ENCODE measurements at regions not wholly inside any gene's neighbourhood (a gene's known extent, or its start where the extent isn't known, plus 50 kb on each side); places are given as distances from the start of the nearest gene placed in this dataset.

DNA sequence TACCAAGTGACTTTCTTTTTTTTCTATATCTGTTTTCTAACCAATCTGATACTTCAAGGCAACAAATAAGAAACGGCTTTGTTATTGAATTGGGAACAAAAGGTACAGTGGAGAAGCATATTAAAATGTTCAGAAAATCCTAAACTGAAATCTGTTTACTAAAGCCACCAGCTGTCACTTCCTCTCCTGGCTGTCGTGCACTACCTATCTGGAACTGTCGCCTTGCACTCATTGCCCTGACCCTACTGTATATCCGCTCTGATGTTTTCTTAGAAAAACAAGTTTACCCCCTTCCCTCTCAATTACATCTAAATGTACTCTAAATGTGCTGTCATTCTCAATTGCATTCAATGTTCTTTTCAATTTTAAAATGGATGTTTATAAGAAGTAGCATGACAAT is 439.8 kb upstream of the ARRDC4 start:
- Histone ChIP-seq H3K9me3 (no peaks in the 10 kb centered on the region), H3K36me3 (no peaks in the 10 kb centered on the region), H3K27me3 (no peaks in the 10 kb centered on the region), H3K27ac (no peak overlapping the region), H3K4me3 (replicated peaks in 1 of 3) (no peak overlapping the region), H3K4me1 (no peaks in the 10 kb centered on the region)
- WGBS, 2 donors: 69 to 72% methylated on average over 4 of the region's 4 CpGs
- TF ChIP-seq, protein P1, sequence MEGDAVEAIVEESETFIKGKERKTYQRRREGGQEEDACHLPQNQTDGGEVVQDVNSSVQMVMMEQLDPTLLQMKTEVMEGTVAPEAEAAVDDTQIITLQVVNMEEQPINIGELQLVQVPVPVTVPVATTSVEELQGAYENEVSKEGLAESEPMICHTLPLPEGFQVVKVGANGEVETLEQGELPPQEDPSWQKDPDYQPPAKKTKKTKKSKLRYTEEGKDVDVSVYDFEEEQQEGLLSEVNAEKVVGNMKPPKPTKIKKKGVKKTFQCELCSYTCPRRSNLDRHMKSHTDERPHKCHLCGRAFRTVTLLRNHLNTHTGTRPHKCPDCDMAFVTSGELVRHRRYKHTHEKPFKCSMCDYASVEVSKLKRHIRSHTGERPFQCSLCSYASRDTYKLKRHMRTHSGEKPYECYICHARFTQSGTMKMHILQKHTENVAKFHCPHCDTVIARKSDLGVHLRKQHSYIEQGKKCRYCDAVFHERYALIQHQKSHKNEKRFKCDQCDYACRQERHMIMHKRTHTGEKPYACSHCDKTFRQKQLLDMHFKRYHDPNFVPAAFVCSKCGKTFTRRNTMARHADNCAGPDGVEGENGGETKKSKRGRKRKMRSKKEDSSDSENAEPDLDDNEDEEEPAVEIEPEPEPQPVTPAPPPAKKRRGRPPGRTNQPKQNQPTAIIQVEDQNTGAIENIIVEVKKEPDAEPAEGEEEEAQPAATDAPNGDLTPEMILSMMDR (IDR thresholded peaks at IDR 0.05): no peak
- no peak for TF ChIP-seq POLR2A (IDR thresholded peaks at IDR 0.05)
- intact Hi-C loops (cut with DNase I): no loop called here
- no peak for DNase-seq

DNA sequence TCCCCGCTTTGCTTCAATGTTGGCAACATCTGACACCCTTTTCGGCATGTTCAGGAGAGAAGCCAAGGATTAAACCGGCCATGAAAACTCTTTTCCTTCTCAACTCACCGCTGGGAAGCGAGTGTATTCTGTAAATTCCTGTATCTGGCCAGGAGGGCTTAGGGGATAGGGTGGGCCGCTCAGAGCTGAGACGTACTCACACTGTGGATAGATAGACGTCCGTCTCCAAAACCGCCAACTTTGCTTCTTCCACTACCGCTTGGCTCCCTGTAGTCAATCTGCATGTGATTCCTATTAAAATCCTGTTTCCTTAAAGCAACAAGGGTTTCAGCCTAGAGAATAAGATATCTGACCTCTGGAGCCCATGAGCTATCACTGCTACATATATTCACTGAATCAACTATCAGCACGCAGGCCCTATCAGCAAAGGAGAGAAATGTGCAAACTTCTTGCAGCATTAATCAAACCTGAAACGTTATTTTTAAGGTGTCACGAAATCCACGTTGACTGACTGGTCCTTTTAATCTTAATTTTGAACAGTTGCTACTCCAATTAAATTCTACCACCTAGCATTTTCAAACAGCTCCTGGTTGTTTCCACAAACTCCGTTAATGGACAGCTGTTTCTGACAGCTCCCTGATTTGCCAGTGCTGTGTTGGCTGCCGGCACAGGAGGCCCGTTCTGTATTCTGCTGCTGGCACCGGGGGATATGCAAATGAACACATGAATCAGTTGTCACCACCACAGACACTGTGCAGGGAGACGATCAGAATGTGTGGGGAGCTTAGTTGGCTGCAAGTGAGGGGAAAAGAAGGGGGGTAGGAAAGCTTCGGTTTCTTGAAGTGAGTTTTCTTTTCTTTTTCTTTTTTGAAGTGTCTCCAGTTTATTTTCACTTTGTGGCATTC is 438.9 kb upstream of the ARRDC4 start:
- Histone ChIP-seq H3K27me3 (no peaks in the 10 kb centered on the region), H3K4me1 (no peaks in the 10 kb centered on the region), H3K27ac (no peak overlapping the region), H3K36me3 (no peaks in the 10 kb centered on the region), H3K9me3 (no peaks in the 10 kb centered on the region), H3K4me3 (replicated peaks in 1 of 3) (no peak overlapping the region)
- DNase-seq: no peak
- no peak for TF ChIP-seq POLR2A (IDR thresholded peaks at IDR 0.05)
- TF ChIP-seq, protein P1 (IDR thresholded peaks at IDR 0.05): no peak
- 57% methylated on average over 21 of the region's 21 CpGs for WGBS, 2 donors
- intact Hi-C loops (cut with DNase I): no loop called here

DNA sequence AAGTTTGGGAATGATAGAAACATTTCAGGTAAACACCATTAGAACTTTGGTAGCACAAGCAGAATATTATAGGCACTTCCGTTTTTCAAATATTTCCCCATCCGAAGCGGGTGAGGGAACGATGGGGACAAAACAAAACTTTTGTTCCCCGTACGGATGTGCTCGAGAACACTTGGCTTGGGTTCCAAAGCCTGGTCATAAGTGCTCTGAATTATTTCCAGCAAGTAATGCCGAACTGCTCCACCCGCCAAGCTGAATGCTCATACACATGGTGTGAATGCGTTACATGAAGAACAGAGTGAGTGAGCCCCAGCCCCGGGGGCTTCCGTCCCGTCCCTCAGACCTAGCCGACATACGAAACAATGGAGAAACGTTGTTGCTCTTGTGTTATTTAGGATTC is 438.2 kb upstream of the ARRDC4 start:
- Histone ChIP-seq H3K36me3 (no peaks in the 10 kb centered on the region), H3K4me3 (replicated peaks in 1 of 3) (no peak overlapping the region), H3K4me1 (no peaks in the 10 kb centered on the region), H3K27ac (no peak overlapping the region), H3K27me3 (no peaks in the 10 kb centered on the region), H3K9me3 (no peaks in the 10 kb centered on the region)
- no peak for TF ChIP-seq POLR2A (IDR thresholded peaks at IDR 0.05)
- TF ChIP-seq, protein P1 (IDR thresholded peaks at IDR 0.05): no peak
- no peak for DNase-seq
- intact Hi-C loops (cut with DNase I): no loop called here
- WGBS, 2 donors: 70 to 78% methylated on average over 16 of the region's 16 CpGs

DNA sequence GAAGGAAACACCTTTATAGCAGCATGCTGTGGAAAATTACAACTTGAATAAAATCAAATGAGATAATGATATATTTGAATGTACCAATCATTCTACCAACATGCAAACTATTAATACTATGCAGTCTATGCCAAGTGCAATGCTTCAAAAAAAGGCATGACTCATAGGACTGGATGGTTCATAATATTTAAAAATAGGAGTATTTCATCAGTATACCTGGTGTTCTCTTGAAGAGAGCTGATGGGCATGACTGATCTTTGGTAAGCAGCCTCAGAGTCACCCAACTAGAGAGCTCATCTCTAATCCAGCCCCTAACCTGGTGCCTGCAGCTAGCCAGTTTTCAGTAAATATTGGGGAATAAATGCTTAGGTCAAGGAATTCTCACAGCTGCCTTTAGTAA is 434.7 kb upstream of the ARRDC4 start:
- Histone ChIP-seq H3K4me1 (no peaks in the 10 kb centered on the region), H3K9me3 (no peaks in the 10 kb centered on the region), H3K36me3 (no peaks in the 10 kb centered on the region), H3K4me3 (replicated peaks in 1 of 3) (no peak overlapping the region), H3K27me3 (no peaks in the 10 kb centered on the region), H3K27ac (no peak overlapping the region)
- intact Hi-C loops (cut with DNase I): no loop called here
- TF ChIP-seq, protein P1 (IDR thresholded peaks at IDR 0.05): no peak
- no peak for TF ChIP-seq POLR2A (IDR thresholded peaks at IDR 0.05)
- no peak for DNase-seq

DNA sequence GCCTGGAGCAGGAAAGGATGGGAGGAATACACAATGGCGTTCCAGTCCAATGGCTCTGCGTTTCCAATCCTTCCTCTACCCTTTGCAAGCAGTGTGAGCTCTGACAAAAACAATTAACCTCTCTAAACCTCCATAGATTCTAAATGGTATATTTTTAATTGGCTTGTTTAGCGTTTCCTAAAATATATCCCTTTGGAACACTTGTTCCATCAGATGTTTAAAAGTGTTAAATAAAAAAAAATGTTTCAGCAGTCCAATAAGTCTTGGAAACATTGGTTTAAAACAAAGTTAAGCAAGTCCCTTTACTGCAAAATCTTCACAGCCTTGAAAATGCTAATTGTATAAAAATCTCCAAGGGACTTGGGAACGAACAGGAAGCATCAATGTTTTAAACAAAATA is 432.3 kb upstream of the ARRDC4 start:
- 74 to 78% methylated on average over 4 of the region's 4 CpGs for WGBS, 2 donors
- Histone ChIP-seq H3K36me3 (no peaks in the 10 kb centered on the region), H3K27ac (no peak overlapping the region), H3K4me3 (replicated peaks in 1 of 3) (no peak overlapping the region), H3K4me1 (no peaks in the 10 kb centered on the region), H3K27me3 (no peaks in the 10 kb centered on the region), H3K9me3 (no peaks in the 10 kb centered on the region)
- intact Hi-C loops (cut with DNase I): no loop called here
- DNase-seq: no peak
- TF ChIP-seq, protein P1 (IDR thresholded peaks at IDR 0.05): no peak

All from thyroid gland (tissue), 4 donors.